PC-9 (cell line): ENCODE measurements at regions not wholly inside any gene's neighbourhood (a gene's known extent, or its start where the extent isn't known, plus 50 kb on each side); places are given as distances from the start of the nearest gene placed in this dataset.

Source experiments
- BruUV-seq: library from RNA; stranded (reverse); fragments of 400-500 nt; replicated peaks from 2 replicates; lab custom pipeline; 2021; lab: Mats Ljungman, UMichigan
- CTCF ChIA-PET: fragments of 300-600 bp; sonication (Branson Sonifier 250); formaldehyde crosslinking; loops from one replicate; lab custom pipeline; 2022; ENCODE audit warnings: antibody characterized with exemption; lab: Charles Lee
- POLR2A ChIA-PET: fragments of 300-600 bp; sonication (Branson Sonifier 250); formaldehyde crosslinking; loops from one replicate; lab custom pipeline; 2022; ENCODE audit warnings: antibody characterized with exemption; ENCODE audit not compliant: unreplicated experiment; lab: Charles Lee
- DNase-seq, 2 experiments: peaks; one replicate each; pipeline versions ENCODE4 v3.0.0 to v3.0.0-alpha.2; 2015 to 2022; ENCODE audit warnings: mixed read lengths in 1 of 2
- H2AFZ ChIP-seq: fragments of 200-600 bp; sonication (generic); 2 replicates; pipeline ENCODE4 v1.8.1; 2017; ENCODE audit warnings: antibody characterized with exemption
- H3F3A ChIP-seq: fragments of 200-600 bp; sonication (generic); 2 replicates; pipeline ENCODE4 v1.8.1; 2017; ENCODE audit warnings: antibody characterized with exemption, mild to moderate bottlenecking, low read depth; ENCODE audit not compliant: insufficient read depth
- H3K27ac ChIP-seq: fragments of 200-600 bp; sonication (generic); 2 replicates; pipeline ENCODE4 v1.6.1; 2016; ENCODE audit warnings: mixed run types
- H3K27me3 ChIP-seq: fragments of 200-600 bp; sonication (generic); 2 replicates; pipeline ENCODE4 v1.6.1; 2016; ENCODE audit warnings: low read depth, mixed run types; ENCODE audit not compliant: insufficient read depth
- H3K36me3 ChIP-seq: fragments of 200-600 bp; sonication (generic); 2 replicates; pipeline ENCODE4 v1.6.1; 2016; ENCODE audit warnings: low read depth, mixed run types
- H3K4me1 ChIP-seq: fragments of 200-600 bp; sonication (generic); replicated peaks from 2 replicates; pipeline ENCODE4 v1.6.1; 2016; ENCODE audit warnings: mixed run types; ENCODE audit not compliant: insufficient read depth
- H3K4me2 ChIP-seq: fragments of 200-600 bp; sonication (generic); 2 replicates; pipeline ENCODE4 v1.6.1; 2017; ENCODE audit warnings: mixed run types
- H3K4me3 ChIP-seq: fragments of 200-600 bp; sonication (generic); 2 replicates; pipeline ENCODE4 v1.6.1; 2016; ENCODE audit warnings: mixed run types
- H3K79me2 ChIP-seq: fragments of 200-600 bp; sonication (generic); 2 replicates; pipeline ENCODE4 v1.6.1; 2017; ENCODE audit warnings: low read depth, mixed run types
- H3K9me2 ChIP-seq: fragments of 200-600 bp; sonication (generic); 2 replicates; pipeline ENCODE4 v1.8.1; 2017; ENCODE audit warnings: mild to moderate bottlenecking; ENCODE audit not compliant: insufficient read depth
- H3K9me3 ChIP-seq: fragments of 200-600 bp; sonication (generic); 2 replicates; pipeline ENCODE4 v1.8.1; 2016; ENCODE audit warnings: low read depth; ENCODE audit not compliant: insufficient read depth
- H4K20me1 ChIP-seq: fragments of 200-600 bp; sonication (generic); 2 replicates; pipeline ENCODE4 v1.8.1; 2017; ENCODE audit not compliant: insufficient read depth
- EZH2 ChIP-seq: fragments of 200-600 bp; sonication (generic); IDR thresholded peaks from 2 replicates; pipeline ENCODE4 v1.8.0; 2017; ENCODE audit warnings: antibody characterized with exemption, low read depth
- intact Hi-C: fragments of 100-400 bp; cut with micrococcal nuclease; formaldehyde crosslinking; loops from one replicate; pipeline ENCODE4 v1.10.0; 2022; ENCODE audit not compliant: unreplicated experiment
- TF ChIP-seq, protein P1 (sequence below): fragments of 200-600 bp; sonication (generic); conservative IDR thresholded peaks from 2 replicates; pipeline ENCODE4 v1.6.1; 2017; ENCODE audit warnings: mixed run types, antibody characterized with exemption, mild to moderate bottlenecking, moderate library complexity

GRCh38 chr17:56026915-56027314 lies 126.4 kb upstream of the ANKFN1 start:
- H3K79me2 ChIP-seq: no peaks in the 10 kb centered on the region
- CTCF ChIA-PET: no interaction called here
- H3K4me3 ChIP-seq: no peak overlapping the region
- H3K27ac ChIP-seq: no peak overlapping the region
- TF ChIP-seq, protein P1, sequence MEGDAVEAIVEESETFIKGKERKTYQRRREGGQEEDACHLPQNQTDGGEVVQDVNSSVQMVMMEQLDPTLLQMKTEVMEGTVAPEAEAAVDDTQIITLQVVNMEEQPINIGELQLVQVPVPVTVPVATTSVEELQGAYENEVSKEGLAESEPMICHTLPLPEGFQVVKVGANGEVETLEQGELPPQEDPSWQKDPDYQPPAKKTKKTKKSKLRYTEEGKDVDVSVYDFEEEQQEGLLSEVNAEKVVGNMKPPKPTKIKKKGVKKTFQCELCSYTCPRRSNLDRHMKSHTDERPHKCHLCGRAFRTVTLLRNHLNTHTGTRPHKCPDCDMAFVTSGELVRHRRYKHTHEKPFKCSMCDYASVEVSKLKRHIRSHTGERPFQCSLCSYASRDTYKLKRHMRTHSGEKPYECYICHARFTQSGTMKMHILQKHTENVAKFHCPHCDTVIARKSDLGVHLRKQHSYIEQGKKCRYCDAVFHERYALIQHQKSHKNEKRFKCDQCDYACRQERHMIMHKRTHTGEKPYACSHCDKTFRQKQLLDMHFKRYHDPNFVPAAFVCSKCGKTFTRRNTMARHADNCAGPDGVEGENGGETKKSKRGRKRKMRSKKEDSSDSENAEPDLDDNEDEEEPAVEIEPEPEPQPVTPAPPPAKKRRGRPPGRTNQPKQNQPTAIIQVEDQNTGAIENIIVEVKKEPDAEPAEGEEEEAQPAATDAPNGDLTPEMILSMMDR: no peak
- no peak for TF ChIP-seq EZH2
- POLR2A ChIA-PET: no interaction called here
- no peak overlapping the region for H2AFZ ChIP-seq
- no peaks in the 10 kb centered on the region for H4K20me1 ChIP-seq
- H3F3A ChIP-seq: no peaks in the 10 kb centered on the region
- no peaks in the 10 kb centered on the region for H3K9me3 ChIP-seq
- no peaks in the 10 kb centered on the region for H3K4me1 ChIP-seq
- no peak for DNase-seq
- H3K36me3 ChIP-seq: no peaks in the 10 kb centered on the region
- H3K9me2 ChIP-seq: no peaks in the 10 kb centered on the region
- no peak overlapping the region for H3K4me2 ChIP-seq
- intact Hi-C loops: no loop called here
- BruUV-seq: no TSS peak
- no peaks in the 10 kb centered on the region; the same call in 1 of the 2 replicates for H3K27me3 ChIP-seq

DNA sequence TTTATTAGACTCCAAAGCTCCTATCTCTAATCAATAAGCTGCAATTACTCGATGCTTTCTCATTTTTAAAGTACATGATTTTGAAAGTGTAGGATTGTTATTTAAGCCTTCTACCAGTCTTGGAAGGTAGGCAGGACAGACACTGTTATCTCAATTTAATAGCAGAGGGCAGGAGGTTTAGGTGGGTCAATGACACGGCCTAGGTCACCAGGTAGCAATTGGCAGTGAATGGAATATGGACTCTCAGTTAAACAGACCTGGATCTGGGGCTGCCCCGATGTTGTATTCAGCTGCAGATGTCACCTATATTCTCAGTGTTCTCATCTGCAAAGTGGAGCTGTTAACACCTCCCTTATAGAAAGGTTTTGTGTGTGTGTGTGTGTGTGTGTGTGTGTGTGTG lies 124.4 kb upstream of the ANKFN1 start:
- Histone ChIP-seq H4K20me1 (0 out of 2 replicates have a peak, but pooled peaks cover 4% of the 10 kb centered on the region), H3K27me3 (no peaks in the 10 kb centered on the region), H3K27ac (no peak overlapping the region), H3K4me2 (no peak overlapping the region), H3K4me1 (no peaks in the 10 kb centered on the region), H3K36me3 (no peaks in the 10 kb centered on the region), H3K4me3 (no peak overlapping the region), H2AFZ (no peak overlapping the region), H3F3A (no peaks in the 10 kb centered on the region), H3K79me2 (no peaks in the 10 kb centered on the region), H3K9me2 (no peaks in the 10 kb centered on the region), H3K9me3 (no peaks in the 10 kb centered on the region)
- DNase-seq: no peak
- POLR2A ChIA-PET: no interaction called here
- no peak for TF ChIP-seq EZH2
- TF ChIP-seq, protein P1: no peak
- CTCF ChIA-PET: no interaction called here
- no TSS peak for BruUV-seq
- intact Hi-C loops: no loop called here

GRCh38 chr17:56030009-56030624 lies 123.2 kb upstream of the ANKFN1 start:
- Histone ChIP-seq H3K27ac (no peak overlapping the region), H3F3A (no peaks in the 10 kb centered on the region), H4K20me1 (0 out of 2 replicates have a peak, but pooled peaks cover 4% of the 10 kb centered on the region), H2AFZ (no peak overlapping the region), H3K79me2 (no peaks in the 10 kb centered on the region), H3K36me3 (no peaks in the 10 kb centered on the region), H3K9me3 (no peaks in the 10 kb centered on the region), H3K4me3 (no peak overlapping the region), H3K4me2 (no peak overlapping the region), H3K9me2 (no peaks in the 10 kb centered on the region), H3K4me1 (no peaks in the 10 kb centered on the region), H3K27me3 (no peaks in the 10 kb centered on the region)
- DNase-seq: no peak
- ChIA-PET CTCF (no interaction called here), POLR2A (no interaction called here)
- BruUV-seq: no TSS peak
- intact Hi-C loops: no loop called here
- TF ChIP-seq EZH2: no peak
- TF ChIP-seq, protein P1: no peak
